IPS-NIHi7 (cell line): ENCODE measurements at regions not wholly inside any gene's neighbourhood (a gene's known extent, or its start where the extent isn't known, plus 50 kb on each side); places are given as distances from the start of the nearest gene placed in this dataset.
"Not testable (repeated sequence)": the region's sequence is repeated elsewhere in the genome, so short reads cannot be mapped to it uniquely, and the experiment has no call there.

Experiments
- DNase-seq: peaks from one replicate; pipeline ENCODE4 v3.0.0; 2012; ENCODE audit warnings: mixed read lengths; ENCODE audit errors: extremely low spot score

- DNase-seq: no peak
Observed at GRCh38 chr21:31456201-31456600, 112.1 kb upstream of the TIAM1 start.

- no peak for DNase-seq
Observed at GRCh38 chr21:31455506-31455905, 111.4 kb upstream of the TIAM1 start.

DNA sequence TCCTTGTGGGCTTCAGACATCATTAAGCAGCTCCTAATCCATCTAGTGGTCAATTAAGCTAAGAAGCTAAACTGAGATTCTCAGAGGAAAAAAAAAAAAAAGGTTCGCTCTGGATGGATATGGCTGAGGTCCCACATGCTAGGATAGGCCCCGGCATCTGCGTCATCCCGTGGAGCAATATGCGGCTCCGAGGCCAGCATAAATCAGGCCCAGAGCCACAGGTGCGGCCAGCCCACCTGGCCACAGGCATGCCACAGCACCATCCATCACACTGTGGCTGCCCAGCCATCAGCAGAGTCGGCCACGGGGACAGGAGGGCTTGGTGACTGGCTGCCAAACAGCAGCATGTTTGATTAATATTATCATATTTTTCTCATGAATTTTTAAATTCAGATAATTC lies 106.9 kb upstream of the TIAM1 start:
- no peak for DNase-seq

- no peak for DNase-seq
Observed at GRCh38 chr21:31449921-31450535, 106.0 kb upstream of the TIAM1 start.

DNA sequence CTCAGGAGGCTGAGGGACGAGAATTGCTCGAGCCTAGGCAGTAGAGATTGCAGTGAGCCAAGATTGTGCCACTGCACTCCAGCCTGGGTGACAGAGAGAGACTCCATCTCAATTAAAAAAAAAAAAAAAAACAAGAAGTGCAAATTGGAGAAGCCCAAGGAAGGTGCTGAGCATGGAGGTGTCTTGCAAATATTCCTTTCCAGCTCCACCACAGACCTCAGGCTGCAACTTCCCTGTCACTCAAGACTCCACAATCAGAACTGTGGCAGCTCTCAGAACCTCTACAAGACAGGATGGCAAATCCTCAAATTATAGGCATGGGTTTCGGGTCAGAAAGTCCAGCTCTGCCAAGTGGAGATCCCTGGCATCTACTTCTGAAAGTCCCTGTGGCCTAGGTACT lies 104.4 kb upstream of the TIAM1 start:
- DNase-seq: no peak

DNA sequence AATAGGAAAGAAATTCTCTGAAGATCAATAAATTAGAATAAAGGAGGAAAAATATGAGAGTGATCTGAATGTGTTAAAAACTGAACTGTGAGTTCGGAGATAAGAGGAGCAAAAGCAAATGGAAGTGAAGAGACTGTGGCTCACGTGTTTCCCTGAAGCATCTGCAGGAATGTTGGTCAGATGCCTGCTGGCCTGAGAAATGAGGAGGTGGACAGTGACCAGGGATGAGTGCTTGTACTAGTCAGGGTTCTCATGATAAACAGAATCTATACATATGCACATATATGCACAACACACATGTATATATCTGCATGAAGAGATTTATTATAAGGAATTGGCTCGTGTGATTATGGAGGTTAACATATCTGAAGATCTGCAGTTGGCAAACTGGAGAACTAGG lies 103.4 kb upstream of the TIAM1 start:
- DNase-seq: no peak

DNA sequence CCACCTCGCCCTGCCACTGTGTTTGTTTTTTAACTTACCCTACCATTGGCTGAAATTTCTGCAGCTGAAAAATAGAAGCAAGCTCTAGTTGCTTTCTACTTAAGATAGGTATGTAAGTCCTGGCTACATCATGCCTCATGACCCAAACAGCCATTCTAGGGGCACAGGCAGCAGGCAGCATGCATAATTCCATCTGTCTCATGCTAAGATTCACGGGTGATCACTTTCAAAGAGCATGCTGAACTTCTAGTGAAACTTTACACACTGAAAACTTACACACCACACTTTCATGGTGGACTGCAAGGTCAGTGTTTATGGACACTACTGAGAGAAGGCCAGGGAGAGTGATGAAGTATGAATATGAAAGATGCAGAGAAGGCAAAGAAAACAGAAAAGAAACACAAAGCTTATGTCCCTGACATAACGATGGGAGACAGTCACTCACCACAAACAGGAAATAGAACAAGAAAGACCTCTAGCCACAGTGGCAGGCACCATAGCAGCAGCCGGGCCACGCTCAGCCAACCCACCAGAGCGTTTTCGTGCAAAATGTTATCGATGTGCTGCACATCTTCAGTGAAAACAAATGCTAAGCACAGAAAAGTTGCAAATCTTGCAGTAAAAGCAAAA lies 102.3 kb upstream of the TIAM1 start:
- DNase-seq: no peak

- DNase-seq: no peak
Observed at GRCh38 chr21:31445137-31445536, 101.1 kb upstream of the TIAM1 start.

GRCh38 chr21:31443736-31444521 lies 99.9 kb upstream of the TIAM1 start:
- DNase-seq: no peak

- DNase-seq: no peak
Observed at GRCh38 chr21:31442339-31442738, 98.3 kb upstream of the TIAM1 start.

- no peak for DNase-seq
Observed at GRCh38 chr21:31429506-31429905, 85.4 kb upstream of the TIAM1 start.

GRCh38 chr21:31426235-31426797 lies 82.3 kb upstream of the TIAM1 start:
- DNase-seq: no peak

DNA sequence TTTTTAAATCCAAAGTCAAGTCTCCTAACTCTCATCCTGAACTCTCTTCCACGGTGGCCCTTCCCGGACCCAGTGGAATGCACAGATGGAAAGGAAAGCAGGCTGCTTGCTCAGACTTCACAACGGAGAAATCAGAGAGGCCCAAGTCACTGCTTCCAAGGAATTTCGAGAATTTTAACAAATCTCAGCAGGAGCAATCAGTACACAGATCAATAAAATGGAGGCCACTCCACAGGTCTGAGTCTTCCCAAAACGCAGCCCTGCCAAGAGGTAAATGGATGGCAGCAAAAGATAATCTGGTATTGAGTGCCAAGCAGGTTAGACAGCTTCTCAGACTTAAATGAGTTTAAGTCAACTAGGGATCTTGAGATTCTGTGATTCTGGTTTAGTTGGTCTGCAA lies 81.1 kb upstream of the TIAM1 start:
- DNase-seq: peak; percentile 30

DNA sequence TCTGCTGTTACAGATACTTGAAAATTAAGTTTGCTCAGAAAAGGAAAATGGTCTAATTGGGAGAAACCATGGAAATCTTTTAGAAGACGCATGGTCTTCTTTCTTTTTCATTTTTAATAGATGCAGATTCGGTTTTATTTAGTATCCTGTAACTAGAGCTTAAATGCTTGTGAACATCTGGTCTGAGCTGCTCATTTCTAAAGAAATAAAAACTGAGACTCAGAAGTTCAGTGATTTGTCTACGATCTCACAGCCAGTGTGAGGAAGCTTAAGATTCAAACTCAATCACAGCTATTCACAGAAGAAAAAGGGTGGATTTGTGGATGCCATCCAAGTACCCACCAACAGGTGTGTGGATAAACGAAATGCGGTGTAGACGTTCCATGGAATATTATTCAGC lies 80.0 kb upstream of the TIAM1 start:
- no peak for DNase-seq

DNA sequence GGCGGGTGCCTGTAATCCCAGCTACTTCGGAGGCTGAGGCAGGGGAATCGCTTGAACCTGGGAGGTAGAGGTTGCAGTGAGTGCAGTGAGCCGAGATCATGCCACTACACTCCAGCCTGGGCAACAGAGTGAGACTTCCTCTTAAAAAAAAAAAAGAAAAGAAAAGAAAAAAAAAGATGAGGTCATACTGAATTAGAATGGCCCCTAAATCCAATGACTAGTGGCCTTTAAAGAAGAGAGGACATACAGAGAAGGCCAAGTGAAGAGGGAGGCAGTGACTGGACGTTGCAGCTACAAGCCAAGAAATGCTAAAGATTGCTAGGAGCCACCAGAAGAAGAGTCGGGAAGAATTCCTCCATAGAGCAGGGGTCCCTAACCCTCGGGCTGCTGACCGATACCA lies 76.9 kb upstream of the TIAM1 start:
- DNase-seq: no peak

DNA sequence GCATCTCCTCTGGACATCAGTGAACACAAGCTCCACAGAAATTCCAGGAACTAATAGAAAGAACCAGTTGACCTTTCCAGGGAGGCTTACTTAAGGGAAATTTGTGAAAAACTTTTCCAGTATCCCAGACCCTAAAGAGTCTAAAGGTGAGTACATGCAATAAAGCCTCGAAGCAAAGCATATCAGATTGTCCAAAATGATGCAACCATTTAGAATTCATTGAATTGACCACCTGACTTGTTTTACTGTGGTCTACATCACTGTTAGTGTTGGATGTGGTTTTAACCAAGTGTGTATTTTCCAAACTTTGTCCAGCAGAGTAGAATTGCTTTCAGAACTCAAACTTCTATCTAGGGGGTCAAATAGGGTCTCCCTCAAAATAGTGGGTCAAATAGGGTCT lies 76.3 kb upstream of the TIAM1 start:
- no peak for DNase-seq

DNA sequence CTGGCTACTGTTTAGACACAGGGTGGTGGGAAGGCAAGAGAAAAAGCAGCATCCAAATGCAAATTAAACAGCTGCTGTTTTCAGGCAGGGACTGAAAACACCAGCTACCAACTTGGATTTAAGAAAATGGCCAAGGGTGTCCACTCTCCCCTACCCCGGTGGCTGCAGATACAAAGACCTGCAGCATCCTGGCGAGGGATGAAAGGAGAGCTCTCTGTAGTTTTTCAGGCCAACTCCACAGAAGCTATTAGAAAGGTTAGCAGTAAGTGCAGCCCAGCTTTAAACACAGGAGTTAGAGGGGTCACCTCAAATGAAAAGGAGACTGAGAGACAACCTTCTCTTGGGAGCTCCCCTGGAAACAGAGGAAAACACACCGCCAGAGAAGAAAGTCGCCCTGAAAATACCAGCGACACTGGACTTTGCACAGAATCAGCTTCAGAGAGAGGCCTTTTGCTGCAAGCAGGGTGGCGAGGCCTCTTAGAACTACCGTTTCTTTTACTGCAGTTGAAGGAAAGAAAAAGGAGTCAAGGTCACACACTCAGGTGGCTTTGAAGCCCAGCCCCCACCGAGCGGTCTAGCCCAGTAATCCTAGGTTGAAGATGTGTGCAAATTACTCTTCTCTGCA lies 74.4 kb upstream of the TIAM1 start:
- no peak for DNase-seq

DNA sequence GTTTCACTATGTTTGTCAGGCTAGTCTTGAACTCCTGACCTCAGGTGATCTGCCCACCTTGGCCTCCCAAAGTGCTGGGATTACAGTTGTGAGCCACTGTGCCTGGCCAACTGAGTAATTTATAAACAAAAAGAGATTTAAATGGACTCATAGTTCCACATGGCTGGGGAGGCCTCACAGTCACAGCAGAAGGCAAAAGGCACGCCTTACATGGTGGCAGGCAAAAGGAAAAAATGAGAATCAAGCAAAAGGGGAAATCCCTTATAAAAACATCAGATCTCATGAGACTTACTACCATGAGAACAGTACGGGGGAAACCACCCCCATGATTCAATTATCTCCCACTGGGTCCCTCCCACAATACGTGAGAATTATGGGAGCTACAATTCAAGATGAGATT lies 73.2 kb upstream of the TIAM1 start:
- DNase-seq: not testable (repeated sequence)

- no peak for DNase-seq
Observed at GRCh38 chr21:31416465-31416864, 72.4 kb upstream of the TIAM1 start.

GRCh38 chr21:31414263-31415000 lies 70.4 kb upstream of the TIAM1 start:
- DNase-seq: no peak

DNA sequence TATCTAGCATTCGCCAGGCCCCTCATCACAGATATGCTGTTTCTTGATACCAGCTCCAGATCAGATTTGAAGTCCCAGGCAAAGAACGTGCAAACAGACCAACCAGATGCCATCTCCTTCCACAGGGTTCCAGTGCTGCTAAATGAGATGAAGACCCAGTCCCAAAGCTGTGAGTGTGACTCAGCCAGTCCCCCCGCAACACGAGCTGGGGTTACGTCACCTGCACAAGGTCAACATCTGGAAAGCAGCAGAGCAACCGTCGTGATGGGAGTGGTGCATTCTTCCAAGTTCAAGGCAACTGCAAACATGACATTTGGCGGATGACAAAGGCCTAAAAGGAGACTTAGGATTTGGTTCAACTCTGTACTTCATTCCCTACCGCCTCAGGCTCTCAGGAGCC lies 69.6 kb upstream of the TIAM1 start:
- DNase-seq: no peak
